ENCODE measurements at regions not wholly inside any gene's neighbourhood (a gene's known extent, or its start where the extent isn't known, plus 50 kb on each side); places are given as distances from the start of the nearest gene placed in this dataset.
A peak's percentile ranks its signal among the peaks of the same experiment; 100 is the strongest.

GRCh38 chr18:51957001-51957400 is 383.0 kb upstream of the DCC start:
- H2BK15ac ChIP-seq (ENCODE audit: low read length), result no peak overlapping the region
- POLR2A ChIA-PET (ENCODE audit: partially characterized antibody), result interaction anchor here (1.5 kb wide), 1 partner anchor 15 kb away, joined by 3 read pairs; no protein-coding TSS in a partner anchor
- no peak overlapping the region for H2AK5ac ChIP-seq (ENCODE audit: low read depth, low read length)
- no peak overlapping the region for H2BK20ac ChIP-seq (ENCODE audit: low read length)
- no peak overlapping the region for H2BK120ac ChIP-seq (replicated peaks; ENCODE audit: low read depth, low read length)
- no peaks in the 10 kb centered on the region for H3K9me3 ChIP-seq (ENCODE audit: insufficient read depth in 2 of 2, low read depth in 1 of 2, low read length in 1 of 2)
- H3K56ac ChIP-seq (replicated peaks; ENCODE audit: insufficient read length, low read depth, low read length), result no peak overlapping the region
- no peak overlapping the region for H4K5ac ChIP-seq (ENCODE audit: insufficient read length, low read depth, low read length)
- TF ChIP-seq JUND (IDR thresholded peaks at IDR 0.05; ENCODE audit: low read length) (no peak), CBX8 (IDR thresholded peaks at IDR 0.05; ENCODE audit: borderline replicate concordance, low read depth, low read length) (no peak), TAF7 (optimal IDR thresholded peaks at IDR 0.05; ENCODE audit: borderline replicate concordance, low read depth, low read length) (no peak), RAD21 (IDR thresholded peaks at IDR 0.05 in 1 of 2, conservative IDR thresholded peaks at IDR 0.05 in 1 of 2; ENCODE audit: low read depth in 2 of 2, low read length in 2 of 2) (peak; percentile 22 to 24; a peak in 2 of 4 replicates), BCL11A (IDR thresholded peaks at IDR 0.05; ENCODE audit: low read depth in 2 of 2, low read length in 2 of 2) (no peak), CTCF (IDR thresholded peaks at IDR 0.05; ENCODE audit: control extremely low read depth in 1 of 3, insufficient read depth in 1 of 3, low read depth in 1 of 3, low read length in 3 of 3) (peak in 1 of 3 experiments; percentile 19; a peak in 1 of 4 replicates)
- no peaks in the 10 kb centered on the region for H3K79me1 ChIP-seq (ENCODE audit: low read depth, low read length)
- no peak overlapping the region for H3K23ac ChIP-seq (ENCODE audit: insufficient read length)
- no peak overlapping the region for H2BK5ac ChIP-seq (ENCODE audit: low read depth, low read length)
- DNase-seq (ENCODE audit: low read depth in 1 of 2, low spot score in 2 of 2) (no peak), FAIRE-seq (no peak)
- no peaks in the 10 kb centered on the region for H3K4me1 ChIP-seq (replicated peaks in 1 of 4; ENCODE audit: control insufficient read depth in 3 of 4, insufficient read depth in 4 of 4, low read length in 3 of 4)
- H3K27ac ChIP-seq (ENCODE audit: low read depth, low read length), result no peak overlapping the region
- no peak overlapping the region for H3K14ac ChIP-seq (ENCODE audit: insufficient read length)
- H3K4me2 ChIP-seq (ENCODE audit: insufficient read depth in 1 of 2, low read depth in 2 of 2, low read length in 2 of 2), result no peak overlapping the region
- no peaks in the 10 kb centered on the region for H3K23me2 ChIP-seq (ENCODE audit: low read depth, low read length)
- H3K27me3 ChIP-seq (replicated peaks in 1 of 4; ENCODE audit: control insufficient read depth in 3 of 4, extremely low read depth in 1 of 4, insufficient read depth in 3 of 4, low read length in 3 of 4), result no peaks in the 10 kb centered on the region
- H4K20me1 ChIP-seq (replicated peaks in 1 of 2; ENCODE audit: control insufficient read depth in 1 of 2, insufficient read depth in 2 of 2, low read length in 2 of 2), result no peaks in the 10 kb centered on the region
- H4K8ac ChIP-seq (ENCODE audit: extremely low read depth, insufficient read depth, low read length), result no peak overlapping the region
- H3K36me3 ChIP-seq (ENCODE audit: control insufficient read depth in 2 of 4, insufficient read depth in 4 of 4, low read length in 3 of 4), result no peaks in the 10 kb centered on the region
- H3K18ac ChIP-seq (ENCODE audit: extremely low read depth, low read length), result no peak overlapping the region
- H2BK12ac ChIP-seq (ENCODE audit: low read depth, low read length), result no peak overlapping the region
- H3K9ac ChIP-seq (replicated peaks in 1 of 4; ENCODE audit: extremely low read depth in 1 of 4, low read depth in 3 of 4, low read length in 3 of 4), result no peak overlapping the region
- H2AFZ ChIP-seq (ENCODE audit: low read length), result no peak overlapping the region
- CTCF ChIA-PET (ENCODE audit: partially characterized antibody), result interaction anchor here (0.8 to 1.5 kb wide), 6 partner anchors 15 to 361 kb away, joined by 3 to 5 read pairs (median 4); no protein-coding TSS in a partner anchor
- H4K91ac ChIP-seq (replicated peaks; ENCODE audit: insufficient read length, low read length), result no peak overlapping the region
- 90% methylated on average over 4 of the region's 4 CpGs; no CpG with 5 or more reads in 1 of the 2 experiments for WGBS, 2 experiments (ENCODE audit: extremely low coverage in 1 of 2, insufficient coverage in 1 of 2, insufficient read length in 1 of 2, insufficient replicate concordance in 2 of 2, low coverage in 1 of 2, low lambda C conversion rate in 2 of 2, missing lambda C conversion rate in 1 of 2)
- no peaks in the 10 kb centered on the region for H3K79me2 ChIP-seq (ENCODE audit: control insufficient read depth in 1 of 2, insufficient read depth in 2 of 2, low read length in 2 of 2)
- H3K4ac ChIP-seq (replicated peaks; ENCODE audit: insufficient read length, low read depth, low read length), result no peak overlapping the region
- H3K4me3 ChIP-seq (ENCODE audit: extremely low read depth in 1 of 4, insufficient read depth in 2 of 4, low read depth in 3 of 4, low read length in 4 of 4), result no peak overlapping the region
